ENCODE measurements at regions not wholly inside any gene's neighbourhood (a gene's known extent, or its start where the extent isn't known, plus 50 kb on each side); places are given as distances from the start of the nearest gene placed in this dataset.
"Not testable (repeated sequence)": the region's sequence is repeated elsewhere in the genome, so short reads cannot be mapped to it uniquely, and the experiment has no call there.

- TF ChIP-seq ZNF462 (CRISPR knock-in tag; IDR thresholded peaks at IDR 0.05), result no peak
- no peak for TF ChIP-seq REST (IDR thresholded peaks at IDR 0.05; ENCODE audit: unreplicated experiment)
- TF ChIP-seq POLR2AphosphoS5 (IDR thresholded peaks at IDR 0.05; ENCODE audit: low read depth), result no peak
- no peak for TF ChIP-seq JUNB (IDR thresholded peaks at IDR 0.05; ENCODE audit: unreplicated experiment)
- TF ChIP-seq CREB1 (CRISPR knock-in tag; IDR thresholded peaks at IDR 0.05; ENCODE audit: low read depth), result no peak
- no peak for TF ChIP-seq EZH2phosphoT487 (IDR thresholded peaks at IDR 0.05; ENCODE audit: unreplicated experiment)
- TF ChIP-seq ETS1 (IDR thresholded peaks at IDR 0.05), result no peak
- TF ChIP-seq NANOG (IDR thresholded peaks at IDR 0.05; ENCODE audit: borderline replicate concordance), result no peak
- no peak for TF ChIP-seq CTCF (conservative IDR thresholded peaks at IDR 0.05; ENCODE audit: low read depth in 2 of 2)
These were observed 160.8 kb upstream of the KCTD7 start (continued) for GRCh38 chr7:66467887-66468286.

- not testable (repeated sequence) for H3K4me1 Mint-ChIP-seq; H3K36me3 Mint-ChIP-seq (ENCODE audit: low read depth); ATAC-seq; H3K27ac ChIP-seq (ENCODE audit: low read depth); H3F3A ChIP-seq (replicated peaks; ENCODE audit: low read depth); H3K4me2 ChIP-seq; H3K27me3 Mint-ChIP-seq (ENCODE audit: insufficient read depth, low read depth, poor library complexity); H4K20me1 ChIP-seq (replicated peaks; ENCODE audit: insufficient read depth); H3K9me3 Mint-ChIP-seq; H3K27me3 ChIP-seq (ENCODE audit: insufficient read depth); H3K4me3 ChIP-seq; H3K4me1 ChIP-seq (ENCODE audit: insufficient read depth); H3K27ac Mint-ChIP-seq; DNase-seq (ENCODE audit: low spot score); H3K9me2 ChIP-seq (ENCODE audit: insufficient read depth); H3K4me3 Mint-ChIP-seq; H3K79me2 ChIP-seq (replicated peaks; ENCODE audit: insufficient read depth); H3K36me3 ChIP-seq (ENCODE audit: insufficient read depth); H2AFZ ChIP-seq
These were observed 155.6 kb upstream of the KCTD7 start for GRCh38 chr7:66473064-66473463.
